Inflammatory macrophage (primary cell): ENCODE measurements at regions not wholly inside any gene's neighbourhood (a gene's known extent, or its start where the extent isn't known, plus 50 kb on each side); places are given as distances from the start of the nearest gene placed in this dataset.
A peak's percentile ranks its signal among the peaks of the same experiment; 100 is the strongest.

ENCODE experiments used
- DNase-seq, 2 donors: peaks; one replicate each; pipeline ENCODE4 v3.0.0-alpha.2; 2020 to 2022

- no peak for DNase-seq
These were observed 112.6 kb downstream of the CDC5L start for GRCh38 chr6:44500074-44500473.

- no peak for DNase-seq
These were observed 116.0 kb downstream of the CDC5L start for GRCh38 chr6:44503471-44503870.

- DNase-seq, result no peak
These were observed 116.8 kb downstream of the CDC5L start for GRCh38 chr6:44504301-44504791.

GRCh38 chr6:44505751-44506150, 118.2 kb downstream of the CDC5L start:
- DNase-seq, result no peak

DNA sequence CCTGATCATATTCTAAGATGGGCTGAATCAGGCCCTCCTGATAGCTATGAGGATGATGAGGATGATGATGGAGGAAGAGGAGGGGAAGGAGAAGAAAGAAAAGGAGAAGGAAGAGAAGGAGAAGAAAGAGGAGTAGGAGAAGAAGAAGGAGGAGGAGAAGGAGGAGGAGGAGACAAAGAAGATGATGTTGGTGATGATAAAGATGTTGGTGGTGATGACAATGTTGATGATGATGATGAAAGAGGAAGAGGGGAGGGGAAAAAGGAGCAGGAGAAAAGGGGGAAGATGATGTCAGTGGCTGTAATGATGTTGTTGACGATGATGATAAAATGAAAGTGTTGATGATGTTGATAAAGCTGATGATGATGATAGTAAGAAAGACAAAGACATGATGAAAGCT, 119.5 kb downstream of the CDC5L start:
- DNase-seq, result no peak

DNA sequence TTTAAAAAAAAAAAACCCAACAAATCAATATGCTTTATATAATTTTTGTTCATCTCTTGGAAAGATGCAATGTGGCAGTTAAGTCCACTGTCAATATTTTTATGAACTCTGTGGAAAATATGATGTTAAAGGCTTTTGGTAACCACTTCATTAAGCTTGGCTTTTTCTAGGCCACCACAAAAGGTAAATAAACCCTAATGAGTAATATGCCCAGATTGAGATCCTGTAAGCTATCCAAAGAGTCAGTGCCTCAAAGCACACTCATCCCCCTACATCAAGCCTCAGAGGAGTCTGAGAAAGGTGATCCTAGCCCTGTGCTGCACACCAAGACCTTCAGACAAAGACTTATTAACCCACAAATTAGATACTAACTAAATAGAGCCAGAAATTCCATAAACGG, 121.1 kb downstream of the CDC5L start:
- DNase-seq, result no peak

- DNase-seq, result no peak
These were observed 123.6 kb downstream of the CDC5L start for GRCh38 chr6:44511126-44511525.

DNA sequence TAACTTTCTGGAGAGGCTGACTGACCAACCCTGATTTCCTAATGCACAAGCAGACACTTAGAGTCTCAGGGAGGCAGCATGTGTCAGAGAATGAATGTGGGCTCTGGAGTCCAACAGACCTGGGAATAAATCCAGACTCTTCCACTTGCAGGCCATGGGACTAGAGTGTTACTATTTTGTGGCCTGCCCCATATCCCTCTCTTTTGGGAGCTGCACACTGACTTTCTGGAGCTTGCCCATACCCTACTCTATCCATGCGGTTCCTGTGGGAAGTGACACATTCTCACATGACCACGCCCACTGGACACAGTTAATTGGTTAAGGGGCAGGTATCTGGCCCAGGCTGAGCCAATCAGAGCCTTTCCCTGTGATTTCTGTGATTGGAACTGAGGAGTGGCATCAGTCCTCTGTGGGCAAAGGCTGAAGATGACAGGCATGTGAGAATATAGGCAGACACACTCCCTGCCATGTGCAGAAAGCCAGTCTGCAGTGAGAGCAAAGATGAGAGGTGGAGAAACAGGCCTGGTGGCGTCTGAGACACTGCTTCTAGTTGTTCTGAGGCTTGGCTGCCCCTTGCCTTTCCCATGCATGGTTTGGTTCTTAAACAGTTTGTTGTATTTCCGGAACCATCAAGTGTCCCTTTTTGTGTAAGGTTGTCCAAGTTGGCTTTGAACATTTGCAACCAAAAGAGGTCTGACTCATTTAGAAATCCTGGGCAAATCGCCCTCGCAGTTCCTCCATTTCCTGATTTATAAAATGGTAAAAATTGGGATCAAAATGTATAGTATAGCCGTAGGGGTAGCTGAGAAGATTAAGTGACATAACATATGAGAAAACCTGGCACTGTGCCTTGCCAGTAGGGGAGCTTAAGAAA, 125.6 kb downstream of the CDC5L start:
- peak; percentile 17 to 44 for DNase-seq

DNA sequence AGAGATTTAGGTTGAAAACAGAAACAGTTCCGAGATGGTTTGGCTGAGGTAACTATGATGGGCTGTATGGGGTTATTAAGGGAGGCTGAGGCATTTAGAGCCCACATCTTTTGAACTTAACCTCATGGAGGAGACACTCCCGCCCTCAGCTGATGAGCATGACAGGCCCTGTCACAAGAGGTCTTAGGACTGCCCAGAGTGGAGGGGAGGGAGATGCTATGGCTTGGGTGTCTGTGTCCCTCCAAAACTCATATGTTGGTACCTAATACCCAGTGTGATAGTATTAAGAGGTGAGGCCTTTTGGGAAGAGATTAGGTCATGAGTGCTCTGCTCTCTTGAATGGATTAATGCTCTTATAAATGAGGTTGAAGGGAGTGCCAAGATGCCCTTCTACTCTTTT, 126.6 kb downstream of the CDC5L start:
- DNase-seq, result no peak

DNA sequence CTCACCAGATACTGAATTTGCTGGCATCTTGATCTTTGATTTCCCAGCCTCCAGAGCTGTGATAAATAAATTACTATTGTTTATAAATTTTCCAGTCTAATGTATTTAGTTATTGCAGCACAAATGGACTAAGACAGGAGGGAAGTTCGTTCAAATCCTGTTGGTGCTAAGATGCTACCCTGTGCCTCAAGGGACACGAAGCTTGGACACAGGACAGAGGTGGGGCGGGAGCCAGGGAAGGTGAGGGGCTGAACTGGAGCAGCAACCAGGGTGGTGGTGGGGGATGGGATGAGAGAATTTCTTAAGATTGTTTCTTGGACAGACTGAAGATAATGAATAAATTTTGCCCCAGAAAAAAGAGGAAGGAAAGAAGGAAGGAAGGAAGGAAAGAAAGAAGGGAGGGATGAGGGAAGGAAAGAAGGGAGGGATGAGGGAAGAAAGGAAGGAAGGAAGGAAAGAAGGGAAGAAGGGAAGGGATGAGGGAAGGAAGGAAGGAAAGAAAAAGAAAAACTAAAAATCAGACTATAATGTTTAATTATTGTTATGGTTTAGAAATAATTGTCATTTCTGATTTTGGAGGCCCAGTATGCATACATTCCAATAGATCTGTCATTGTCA, 127.2 kb downstream of the CDC5L start:
- DNase-seq, result no peak

- DNase-seq, result peak; percentile 34
These were observed 135.4 kb downstream of the CDC5L start for GRCh38 chr6:44522871-44523270.

GRCh38 chr6:44524476-44525227, 137.1 kb downstream of the CDC5L start:
- no peak for DNase-seq

- no peak for DNase-seq
These were observed 138.3 kb downstream of the CDC5L start for GRCh38 chr6:44525761-44526351.

GRCh38 chr6:44527181-44527580, 139.7 kb downstream of the CDC5L start:
- peak; percentile 81 to 90 for DNase-seq

DNA sequence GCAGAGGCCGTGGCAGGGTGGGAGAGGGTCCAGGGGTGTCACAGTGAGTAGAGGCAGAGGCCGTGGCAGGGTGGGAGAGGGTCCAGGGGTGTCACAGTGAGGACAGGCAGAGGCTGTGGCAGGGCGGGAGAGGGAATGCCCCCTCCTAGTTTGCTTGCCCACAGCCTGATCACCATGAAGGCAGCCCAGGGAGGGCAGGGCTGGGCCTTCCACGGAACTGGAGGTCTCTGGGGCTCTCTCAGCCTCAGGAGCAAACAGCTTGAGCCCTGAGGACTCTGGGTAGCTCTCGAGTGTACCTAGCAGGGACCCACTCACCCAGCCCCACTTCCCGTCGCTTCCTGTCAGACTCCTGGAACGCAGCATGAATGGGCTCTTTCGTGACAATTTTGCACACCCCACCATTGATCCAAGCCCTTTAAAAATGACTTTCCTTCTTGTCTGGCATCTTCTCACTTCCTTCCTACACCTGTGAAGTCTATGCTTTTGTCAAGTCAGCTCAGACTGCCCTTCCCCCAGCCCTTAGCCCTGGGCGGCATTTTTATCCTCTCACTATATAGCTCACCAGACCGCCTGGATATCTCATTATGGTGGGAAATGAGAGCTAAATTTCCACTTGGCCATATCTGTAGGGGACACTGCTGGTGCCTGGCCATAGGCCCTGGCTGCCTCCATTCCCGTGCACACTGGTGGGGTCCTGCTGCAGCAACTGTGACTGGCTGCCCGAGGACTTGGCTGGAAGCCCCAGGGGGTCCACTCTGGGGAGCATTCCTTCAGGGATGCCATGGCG, 140.3 kb downstream of the CDC5L start:
- DNase-seq, result no peak

DNA sequence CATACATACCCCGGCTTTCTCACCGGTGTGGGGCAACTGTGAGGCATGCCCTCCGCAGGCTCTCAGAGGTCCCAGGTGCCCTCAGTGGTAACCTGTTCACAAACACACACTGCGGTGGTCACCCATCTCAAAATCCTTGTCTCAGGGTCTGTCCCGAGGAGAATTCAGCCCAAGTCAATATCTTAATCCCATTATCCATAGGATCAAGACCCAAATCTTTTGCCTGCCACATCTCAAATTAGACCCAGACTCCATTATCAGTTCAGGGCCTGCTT, 140.8 kb downstream of the CDC5L start:
- DNase-seq, result no peak

DNA sequence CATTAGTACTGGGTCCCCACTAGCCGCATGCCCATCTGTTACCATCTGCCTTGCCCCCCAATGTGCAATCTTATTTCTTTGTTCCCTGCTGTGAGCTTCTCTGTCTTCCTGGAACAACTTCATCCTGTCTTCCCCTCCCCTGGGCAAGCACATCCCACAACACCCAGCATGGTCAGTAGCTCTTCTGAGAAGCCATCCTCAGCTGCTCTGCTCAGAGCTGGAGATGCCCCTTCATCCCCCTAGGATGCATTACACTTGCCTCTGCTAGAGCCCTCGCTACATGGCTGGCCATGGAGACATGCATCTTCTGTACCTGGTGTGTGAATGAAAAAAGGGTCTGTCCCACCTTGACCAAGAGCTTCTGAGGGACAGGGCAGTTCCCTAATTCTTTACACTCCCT, 141.2 kb downstream of the CDC5L start:
- no peak for DNase-seq

DNA sequence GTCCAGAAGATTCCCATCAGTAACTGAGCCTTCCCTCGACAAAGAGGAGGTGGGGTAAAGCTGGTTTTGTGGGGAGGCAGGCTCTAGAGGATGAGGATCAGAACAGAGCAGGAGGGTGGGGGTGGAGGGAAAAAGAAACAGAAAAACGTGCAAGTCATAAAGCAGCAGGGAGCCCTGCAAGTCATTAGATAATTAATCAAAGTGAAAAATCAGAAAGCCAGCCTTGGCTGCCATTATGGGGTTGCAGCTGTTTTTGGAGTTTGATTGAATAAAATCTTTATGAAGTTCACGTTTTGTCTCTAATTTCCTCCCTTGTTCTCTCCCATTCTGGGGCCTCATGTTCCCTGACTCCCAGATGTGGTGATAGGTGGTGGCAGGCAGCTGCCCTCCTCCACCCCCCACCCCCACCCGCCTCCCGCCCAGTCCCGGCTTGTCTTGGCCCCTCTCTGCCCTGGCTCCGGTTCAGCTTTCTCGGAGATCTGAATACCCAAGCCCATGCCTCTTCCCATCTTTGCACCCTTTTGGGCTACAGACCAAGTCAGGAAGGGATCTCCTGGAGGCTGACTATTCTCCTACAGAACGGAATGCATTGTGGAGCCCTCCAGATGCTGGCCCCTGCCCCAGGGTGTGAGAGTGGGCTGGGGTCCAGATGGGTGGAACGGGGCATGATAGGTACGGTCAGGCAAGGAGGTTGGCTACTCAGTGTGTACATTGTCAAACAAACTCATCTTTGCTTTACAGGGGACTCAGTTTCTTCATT, 141.8 kb downstream of the CDC5L start:
- DNase-seq, result no peak

DNA sequence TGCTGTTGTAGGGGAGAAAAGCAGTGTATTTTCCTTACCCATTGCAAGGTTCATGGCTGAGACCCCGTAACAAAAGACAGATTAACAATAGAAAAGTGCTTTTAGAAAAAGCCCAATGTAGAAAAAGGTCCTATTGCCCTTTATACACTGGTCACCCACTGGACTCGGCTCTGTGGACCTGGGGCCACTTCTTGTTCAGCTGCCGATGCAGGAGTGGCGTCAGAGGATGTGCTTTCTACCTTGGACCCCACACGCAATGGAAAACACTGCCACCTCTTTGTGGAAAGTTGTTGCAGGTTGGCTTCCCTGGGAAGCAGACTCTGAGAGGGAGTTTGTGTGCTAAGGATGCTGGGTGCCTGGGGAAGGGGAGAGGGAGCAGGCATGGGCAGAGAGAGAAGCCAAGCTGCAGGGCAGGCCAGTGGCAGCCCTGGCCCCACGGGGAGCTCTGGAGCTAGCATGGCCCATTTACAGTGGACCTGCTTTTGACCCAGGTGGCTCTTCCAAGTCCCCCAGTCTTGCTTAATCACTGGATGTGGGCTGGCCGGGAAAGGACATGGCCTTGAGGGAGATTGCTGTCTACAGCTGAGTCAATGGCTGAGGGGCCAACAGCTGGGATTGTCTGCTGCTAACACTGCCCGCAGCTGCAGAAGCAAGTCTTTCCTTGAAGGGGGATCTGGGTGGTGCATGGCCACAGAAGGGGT, 142.9 kb downstream of the CDC5L start:
- DNase-seq, result no peak

DNA sequence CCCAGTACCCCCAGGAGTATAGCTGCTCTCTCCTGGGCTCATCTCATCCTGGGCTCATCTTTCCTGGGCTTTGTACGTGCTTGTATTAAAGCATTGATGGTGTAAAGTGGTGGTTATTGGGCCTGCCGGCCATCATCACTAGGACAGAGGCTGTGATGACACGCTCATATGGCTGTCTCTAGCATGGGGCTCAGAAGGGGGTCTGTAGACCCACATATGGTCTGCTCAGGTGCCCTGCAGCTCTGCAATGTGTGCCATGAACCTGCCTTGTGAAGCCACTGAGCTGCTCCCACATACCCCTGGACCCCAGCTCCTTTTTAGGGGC, 143.4 kb downstream of the CDC5L start:
- no peak for DNase-seq

GRCh38 chr6:44531442-44532015, 144.0 kb downstream of the CDC5L start:
- no peak for DNase-seq
